Liver (tissue), 8 donors: ENCODE measurements at regions not wholly inside any gene's neighbourhood (a gene's known extent, or its start where the extent isn't known, plus 50 kb on each side); places are given as distances from the start of the nearest gene placed in this dataset.

Experiments used
- DNase-seq: peaks from one replicate; pipeline ENCODE4 v3.0.0-alpha.2; 2017; ENCODE audit warnings: low spot score
- H3K27ac ChIP-seq, 2 donors: one replicate each; pipeline ENCODE4 v1.7.0; 2013; ENCODE audit warnings: inconsistent platforms in 2 of 2, low read length in 2 of 2, control low read depth in 1 of 2, low read depth in 1 of 2, mild to moderate bottlenecking in 1 of 2
- H3K27me3 ChIP-seq, 4 donors: one replicate each; pipeline versions ENCODE4 v1.6.1 to v1.7.0; 2013; ENCODE audit warnings: low read length in 3 of 4, inconsistent platforms in 1 of 4, mild to moderate bottlenecking in 1 of 4, moderate library complexity in 1 of 4; ENCODE audit not compliant: control insufficient read depth in 4 of 4, insufficient read depth in 4 of 4
- H3K36me3 ChIP-seq, 4 donors: one replicate each; pipeline versions ENCODE4 v1.6.1 to v1.7.0; 2013; ENCODE audit warnings: low read length in 3 of 4, mild to moderate bottlenecking in 3 of 4, low read depth in 1 of 4, moderate library complexity in 1 of 4; ENCODE audit not compliant: control insufficient read depth in 4 of 4, insufficient read depth in 3 of 4
- H3K4me1 ChIP-seq, 4 donors: one replicate each; pipeline versions ENCODE4 v1.6.1 to v1.7.0; 2013; ENCODE audit warnings: low read length in 3 of 4, mild to moderate bottlenecking in 3 of 4, moderate library complexity in 1 of 4; ENCODE audit not compliant: control insufficient read depth in 4 of 4, insufficient read depth in 4 of 4
- H3K4me3 ChIP-seq, 3 donors: one replicate each; pipeline versions ENCODE4 v1.6.1 to v1.7.0; 2013; ENCODE audit warnings: low read length in 3 of 3, control low read depth in 1 of 3, low read depth in 1 of 3, mild to moderate bottlenecking in 1 of 3
- H3K9ac ChIP-seq, 2 donors: one replicate each; pipeline ENCODE4 v1.7.0; 2013; ENCODE audit warnings: low read length in 2 of 2, mild to moderate bottlenecking in 2 of 2, moderate library complexity in 2 of 2, control low read depth in 1 of 2, low read depth in 1 of 2
- H3K9me3 ChIP-seq, 4 donors: one replicate each; pipeline versions ENCODE4 v1.6.1 to v1.7.0; 2013; ENCODE audit warnings: low read length in 3 of 4; ENCODE audit not compliant: control insufficient read depth in 4 of 4
- CTCF ChIP-seq: fragments of 150-350 bp; IDR thresholded peaks from 2 replicates; pipeline ENCODE4 v1.5.1; 2017; ENCODE audit warnings: improper control_type of control experiment, low read depth, low read length; ENCODE audit not compliant: missing input control
- EGR1 ChIP-seq, 2 donors: IDR thresholded peaks; 2 replicates each; pipeline ENCODE4 v1.6.1; 2016 to 2018; ENCODE audit warnings: antibody characterized with exemption in 2 of 2, low read depth in 2 of 2
- FOXA1 ChIP-seq: IDR thresholded peaks from 2 replicates; pipeline ENCODE4 v1.6.1; 2016; ENCODE audit warnings: antibody characterized with exemption
- FOXA2 ChIP-seq: IDR thresholded peaks from 2 replicates; pipeline ENCODE4 v1.6.1; 2016; ENCODE audit warnings: antibody characterized with exemption
- GABPA ChIP-seq, 2 donors: IDR thresholded peaks in 1 of 2; conservative IDR thresholded peaks in 1 of 2; 2 replicates each; pipeline ENCODE4 v1.6.1; 2016; ENCODE audit warnings: antibody characterized with exemption in 2 of 2, mild to moderate bottlenecking in 1 of 2, moderate library complexity in 1 of 2
- HNF4A ChIP-seq, 2 donors: conservative IDR thresholded peaks; 2 replicates each; pipeline ENCODE4 v1.6.1; 2016; ENCODE audit warnings: antibody characterized with exemption in 2 of 2, mild to moderate bottlenecking in 2 of 2
- HNF4G ChIP-seq: IDR thresholded peaks from 2 replicates; pipeline ENCODE4 v1.6.1; 2016; ENCODE audit warnings: antibody characterized with exemption
- JUND ChIP-seq, 2 donors: IDR thresholded peaks; 2 replicates each; pipeline ENCODE4 v1.6.1; 2016; ENCODE audit warnings: antibody characterized with exemption in 2 of 2
- MAX ChIP-seq: IDR thresholded peaks from 2 replicates; pipeline ENCODE4 v1.6.1; 2016; ENCODE audit warnings: antibody characterized with exemption
- NR2F2 ChIP-seq: IDR thresholded peaks from 2 replicates; pipeline ENCODE4 v1.6.1; 2016; ENCODE audit warnings: antibody characterized with exemption
- RAD21 ChIP-seq, 2 donors: IDR thresholded peaks; 2 replicates each; pipeline ENCODE4 v1.6.1; 2016; ENCODE audit warnings: antibody characterized with exemption in 2 of 2, mild to moderate bottlenecking in 2 of 2
- RXRA ChIP-seq, 2 donors: IDR thresholded peaks; 2 replicates each; pipeline ENCODE4 v1.6.1; 2017 to 2018; ENCODE audit warnings: antibody characterized with exemption in 2 of 2, mild to moderate bottlenecking in 1 of 2
- SP1 ChIP-seq: IDR thresholded peaks from 2 replicates; pipeline ENCODE4 v1.6.1; 2018; ENCODE audit warnings: antibody characterized with exemption, mild to moderate bottlenecking
- TAF1 ChIP-seq: conservative IDR thresholded peaks from 2 replicates; pipeline ENCODE4 v1.6.1; 2016; ENCODE audit warnings: antibody characterized with exemption, mild to moderate bottlenecking
- YY1 ChIP-seq: IDR thresholded peaks from 2 replicates; pipeline ENCODE4 v1.6.1; 2016; ENCODE audit warnings: antibody characterized with exemption, mild to moderate bottlenecking
- ZBTB33 ChIP-seq: IDR thresholded peaks from 2 replicates; pipeline ENCODE4 v1.6.1; 2016; ENCODE audit warnings: antibody characterized with exemption
- WGBS: extraction: QIAGEN DNeasy Blood & Tissue Kit; methylation state at CpG from one replicate; pipeline ENCODE4 v1.1.7; 2013; 5-methylcytosine and 5-hydroxymethylcytosine counted together
- TF ChIP-seq, protein P1 (sequence below): IDR thresholded peaks from 2 replicates; pipeline ENCODE4 v1.6.1; 2016; ENCODE audit warnings: antibody characterized with exemption, mild to moderate bottlenecking
- TF ChIP-seq, protein P2 (sequence below): IDR thresholded peaks from 2 replicates; pipeline ENCODE4 v1.6.1; 2016; ENCODE audit warnings: antibody characterized with exemption
- donor health status: healthy.
- donor health status: healthy.
- donor health status: healthy.
- donor health status: healthy.
- donor health status: healthy.

- Histone ChIP-seq H3K27me3 (no peaks in the 10 kb centered on the region), H3K4me1 (no peaks in the 10 kb centered on the region), H3K4me3 (no peak overlapping the region), H3K36me3 (no peaks in the 10 kb centered on the region), H3K27ac (no peak overlapping the region), H3K9me3 (no peaks in the 10 kb centered on the region), H3K9ac (no peak overlapping the region)
- DNase-seq = no peak
- TF ChIP-seq RAD21 (IDR thresholded peaks at IDR 0.05) = no peak
- no peak for TF ChIP-seq RXRA (IDR thresholded peaks at IDR 0.05)
- TF ChIP-seq, protein P1, sequence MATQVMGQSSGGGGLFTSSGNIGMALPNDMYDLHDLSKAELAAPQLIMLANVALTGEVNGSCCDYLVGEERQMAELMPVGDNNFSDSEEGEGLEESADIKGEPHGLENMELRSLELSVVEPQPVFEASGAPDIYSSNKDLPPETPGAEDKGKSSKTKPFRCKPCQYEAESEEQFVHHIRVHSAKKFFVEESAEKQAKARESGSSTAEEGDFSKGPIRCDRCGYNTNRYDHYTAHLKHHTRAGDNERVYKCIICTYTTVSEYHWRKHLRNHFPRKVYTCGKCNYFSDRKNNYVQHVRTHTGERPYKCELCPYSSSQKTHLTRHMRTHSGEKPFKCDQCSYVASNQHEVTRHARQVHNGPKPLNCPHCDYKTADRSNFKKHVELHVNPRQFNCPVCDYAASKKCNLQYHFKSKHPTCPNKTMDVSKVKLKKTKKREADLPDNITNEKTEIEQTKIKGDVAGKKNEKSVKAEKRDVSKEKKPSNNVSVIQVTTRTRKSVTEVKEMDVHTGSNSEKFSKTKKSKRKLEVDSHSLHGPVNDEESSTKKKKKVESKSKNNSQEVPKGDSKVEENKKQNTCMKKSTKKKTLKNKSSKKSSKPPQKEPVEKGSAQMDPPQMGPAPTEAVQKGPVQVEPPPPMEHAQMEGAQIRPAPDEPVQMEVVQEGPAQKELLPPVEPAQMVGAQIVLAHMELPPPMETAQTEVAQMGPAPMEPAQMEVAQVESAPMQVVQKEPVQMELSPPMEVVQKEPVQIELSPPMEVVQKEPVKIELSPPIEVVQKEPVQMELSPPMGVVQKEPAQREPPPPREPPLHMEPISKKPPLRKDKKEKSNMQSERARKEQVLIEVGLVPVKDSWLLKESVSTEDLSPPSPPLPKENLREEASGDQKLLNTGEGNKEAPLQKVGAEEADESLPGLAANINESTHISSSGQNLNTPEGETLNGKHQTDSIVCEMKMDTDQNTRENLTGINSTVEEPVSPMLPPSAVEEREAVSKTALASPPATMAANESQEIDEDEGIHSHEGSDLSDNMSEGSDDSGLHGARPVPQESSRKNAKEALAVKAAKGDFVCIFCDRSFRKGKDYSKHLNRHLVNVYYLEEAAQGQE = no peak
- no peak for TF ChIP-seq HNF4A (conservative IDR thresholded peaks at IDR 0.05)
- TF ChIP-seq CTCF = no peak
- TF ChIP-seq ZBTB33 = no peak
- no peak for TF ChIP-seq YY1
- no peak for TF ChIP-seq GABPA (IDR thresholded peaks at IDR 0.05 in 1 of 2, conservative IDR thresholded peaks at IDR 0.05 in 1 of 2)
- no peak for TF ChIP-seq EGR1 (IDR thresholded peaks at IDR 0.05; ENCODE audit: low read depth in 2 of 2)
- TF ChIP-seq JUND (IDR thresholded peaks at IDR 0.05) = no peak
- TF ChIP-seq MAX = no peak
- TF ChIP-seq SP1 = no peak
- TF ChIP-seq NR2F2 = no peak
- no peak for TF ChIP-seq FOXA2
- TF ChIP-seq FOXA1 = no peak
- no peak for TF ChIP-seq HNF4G
- TF ChIP-seq, protein P2, sequence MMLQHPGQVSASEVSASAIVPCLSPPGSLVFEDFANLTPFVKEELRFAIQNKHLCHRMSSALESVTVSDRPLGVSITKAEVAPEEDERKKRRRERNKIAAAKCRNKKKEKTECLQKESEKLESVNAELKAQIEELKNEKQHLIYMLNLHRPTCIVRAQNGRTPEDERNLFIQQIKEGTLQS = no peak
- 75% methylated on average over 5 of the region's 5 CpGs for WGBS
These were observed 839.4 kb upstream of the ADAMTS5 start for GRCh38 chr21:27806281-27806680.

- TF ChIP-seq RAD21 (IDR thresholded peaks at IDR 0.05) = no peak
- TF ChIP-seq HNF4G = no peak
- no peak for TF ChIP-seq GABPA (IDR thresholded peaks at IDR 0.05 in 1 of 2, conservative IDR thresholded peaks at IDR 0.05 in 1 of 2)
- no peak for TF ChIP-seq NR2F2
- TF ChIP-seq CTCF = no peak
- TF ChIP-seq SP1 = no peak
- no peak for TF ChIP-seq FOXA2
- no peak for TF ChIP-seq YY1
- no peak for TF ChIP-seq TAF1
- TF ChIP-seq, protein P2 = no peak
- no peaks in the 10 kb centered on the region for H3K4me1 ChIP-seq
- H3K9ac ChIP-seq = no peak overlapping the region
- no peaks in the 10 kb centered on the region for H3K27me3 ChIP-seq
- no peaks in the 10 kb centered on the region for H3K9me3 ChIP-seq
- no peak overlapping the region for H3K4me3 ChIP-seq
- no peak for DNase-seq
- H3K27ac ChIP-seq = no peak overlapping the region
- H3K36me3 ChIP-seq = no peaks in the 10 kb centered on the region
These were observed 838.8 kb upstream of the ADAMTS5 start for GRCh38 chr21:27805696-27806095.
